ENCODE measurements at regions not wholly inside any gene's neighbourhood (a gene's known extent, or its start where the extent isn't known, plus 50 kb on each side); places are given as distances from the start of the nearest gene placed in this dataset.

GRCh38 chr12:3988519-3989217, 115.5 kb upstream of the PARP11 start:
- TF ChIP-seq POLR2A (IDR thresholded peaks at IDR 0.05) (no peak), CTCF (IDR thresholded peaks at IDR 0.05) (no peak), POLR2AphosphoS5 (IDR thresholded peaks at IDR 0.05) (no peak)

Data from suprapubic skin (tissue), 4 donors.